ENCODE measurements at regions not wholly inside any gene's neighbourhood (a gene's known extent, or its start where the extent isn't known, plus 50 kb on each side); places are given as distances from the start of the nearest gene placed in this dataset.

GRCh38 chr5:27308153-27308552 lies 269.8 kb upstream of the CDH9 start:
- no peak for TF ChIP-seq MAX (IDR thresholded peaks at IDR 0.05)
- no peak for TF ChIP-seq EGR1 (IDR thresholded peaks at IDR 0.05)
- TF ChIP-seq CREB1 (IDR thresholded peaks at IDR 0.05; ENCODE audit: low read depth), result no peak

Data from Ishikawa (cell line).